Progenitor cell of endocrine pancreas (in vitro differentiated cells): ENCODE measurements at regions not wholly inside any gene's neighbourhood (a gene's known extent, or its start where the extent isn't known, plus 50 kb on each side); places are given as distances from the start of the nearest gene placed in this dataset.

Source experiments
- DNase-seq: peaks from one replicate; pipeline ENCODE4 v3.0.0; 2021; ENCODE audit warnings: low spot score; ENCODE audit not compliant: unreplicated experiment
- H3K27ac Mint-ChIP-seq: 2 replicates; pipeline ENCODE4 v1.8.0; 2021; ENCODE audit warnings: mild to moderate bottlenecking, moderate library complexity, mixed read lengths
- H3K27me3 Mint-ChIP-seq: 2 replicates; pipeline ENCODE4 v1.8.0; 2021; ENCODE audit warnings: mixed read lengths
- H3K36me3 Mint-ChIP-seq: 2 replicates; pipeline ENCODE4 v1.8.0; 2022; ENCODE audit warnings: mixed read lengths; ENCODE audit not compliant: insufficient read depth
- H3K4me1 Mint-ChIP-seq: 2 replicates; pipeline ENCODE4 v1.8.0; 2021; ENCODE audit warnings: low read depth, mixed read lengths
- H3K4me3 Mint-ChIP-seq: 2 replicates; pipeline ENCODE4 v1.8.0; 2021; ENCODE audit warnings: low read depth, mild to moderate bottlenecking, moderate library complexity, mixed read lengths
- H3K9me3 Mint-ChIP-seq: 2 replicates; pipeline ENCODE4 v1.8.0; 2021; ENCODE audit warnings: low read depth, mixed read lengths
- TF ChIP-seq, protein P1 (sequence below): fragments of 200-600 bp; sonication (generic); IDR thresholded peaks from one replicate; pipeline ENCODE4 v1.5.0; 2021; ENCODE audit warnings: antibody characterized with exemption, mild to moderate bottlenecking; ENCODE audit not compliant: unreplicated experiment

DNA sequence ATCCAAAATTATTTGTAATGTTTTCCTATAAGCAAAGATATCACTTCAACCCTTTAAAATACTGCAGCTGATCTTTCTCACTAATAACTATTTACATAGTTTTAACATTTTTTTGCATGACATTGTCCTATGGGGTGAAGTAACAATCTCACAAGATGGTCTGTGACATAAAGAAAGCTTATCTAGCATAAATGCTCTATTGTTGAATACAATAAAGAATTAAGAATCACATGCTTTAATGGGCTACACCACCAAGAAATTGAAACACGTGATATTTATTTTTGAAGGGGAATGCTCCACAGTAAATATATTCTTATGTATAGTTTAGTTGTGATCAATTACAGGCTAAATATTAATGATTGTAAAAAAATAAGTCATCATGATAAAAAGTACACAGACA, 441.1 kb downstream of the PTH2R start:
- Mint-ChIP-seq H3K27me3 (no peaks in the 10 kb centered on the region), H3K9me3 (peaks cover 15% of the 10 kb centered on the region), H3K27ac (no peak overlapping the region), H3K4me1 (no peaks in the 10 kb centered on the region), H3K4me3 (no peak overlapping the region), H3K36me3 (peaks cover 1% of the 10 kb centered on the region)
- TF ChIP-seq, protein P1, sequence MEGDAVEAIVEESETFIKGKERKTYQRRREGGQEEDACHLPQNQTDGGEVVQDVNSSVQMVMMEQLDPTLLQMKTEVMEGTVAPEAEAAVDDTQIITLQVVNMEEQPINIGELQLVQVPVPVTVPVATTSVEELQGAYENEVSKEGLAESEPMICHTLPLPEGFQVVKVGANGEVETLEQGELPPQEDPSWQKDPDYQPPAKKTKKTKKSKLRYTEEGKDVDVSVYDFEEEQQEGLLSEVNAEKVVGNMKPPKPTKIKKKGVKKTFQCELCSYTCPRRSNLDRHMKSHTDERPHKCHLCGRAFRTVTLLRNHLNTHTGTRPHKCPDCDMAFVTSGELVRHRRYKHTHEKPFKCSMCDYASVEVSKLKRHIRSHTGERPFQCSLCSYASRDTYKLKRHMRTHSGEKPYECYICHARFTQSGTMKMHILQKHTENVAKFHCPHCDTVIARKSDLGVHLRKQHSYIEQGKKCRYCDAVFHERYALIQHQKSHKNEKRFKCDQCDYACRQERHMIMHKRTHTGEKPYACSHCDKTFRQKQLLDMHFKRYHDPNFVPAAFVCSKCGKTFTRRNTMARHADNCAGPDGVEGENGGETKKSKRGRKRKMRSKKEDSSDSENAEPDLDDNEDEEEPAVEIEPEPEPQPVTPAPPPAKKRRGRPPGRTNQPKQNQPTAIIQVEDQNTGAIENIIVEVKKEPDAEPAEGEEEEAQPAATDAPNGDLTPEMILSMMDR = no peak
- DNase-seq = no peak

DNA sequence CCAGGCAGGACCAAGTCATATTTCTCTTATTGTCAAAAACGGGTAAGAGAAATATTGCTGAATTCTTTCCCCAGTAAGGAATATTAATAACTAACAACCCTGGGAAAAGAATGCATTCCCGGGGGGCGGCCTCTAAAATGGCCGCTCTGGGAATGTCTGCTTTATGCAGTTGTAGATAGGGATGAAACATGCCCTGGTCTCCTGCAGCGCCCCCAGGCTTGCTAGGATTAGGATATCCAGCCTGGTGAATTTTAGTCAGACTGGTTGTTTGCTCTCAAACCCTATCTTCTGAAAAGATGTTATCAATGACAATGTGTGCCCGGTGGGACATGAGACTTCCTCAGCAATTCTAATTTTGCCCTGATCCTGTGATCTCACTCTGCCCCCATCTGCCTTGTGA, 448.1 kb downstream of the PTH2R start:
- no peak overlapping the region for H3K27ac Mint-ChIP-seq
- TF ChIP-seq, protein P1 = no peak
- H3K9me3 Mint-ChIP-seq = peaks cover 35% of the 10 kb centered on the region
- H3K27me3 Mint-ChIP-seq = no peaks in the 10 kb centered on the region
- no peak overlapping the region for H3K4me3 Mint-ChIP-seq
- H3K36me3 Mint-ChIP-seq = peaks cover 5% of the 10 kb centered on the region
- no peaks in the 10 kb centered on the region for H3K4me1 Mint-ChIP-seq
- no peak for DNase-seq

- TF ChIP-seq, protein P1 = no peak
- DNase-seq = no peak
- no peaks in the 10 kb centered on the region for H3K36me3 Mint-ChIP-seq
- H3K4me3 Mint-ChIP-seq = no peak overlapping the region
- H3K27ac Mint-ChIP-seq = no peak overlapping the region
- H3K27me3 Mint-ChIP-seq = no peaks in the 10 kb centered on the region
- H3K4me1 Mint-ChIP-seq = peaks cover 27% of the 10 kb centered on the region
- peaks cover 9% of the 10 kb centered on the region for H3K9me3 Mint-ChIP-seq
Measured at GRCh38 chr2:208867374-208867773, 460.8 kb downstream of the PTH2R start.

GRCh38 chr2:208872591-208872990, 466.0 kb downstream of the PTH2R start:
- no peak for DNase-seq
- TF ChIP-seq, protein P1 = no peak
- peak overlapping the region; percentile 60 for H3K27ac Mint-ChIP-seq
- no peak overlapping the region for H3K4me3 Mint-ChIP-seq
- peaks cover 34% of the 10 kb centered on the region for H3K4me1 Mint-ChIP-seq
- no peaks in the 10 kb centered on the region for H3K27me3 Mint-ChIP-seq
- peaks cover 4% of the 10 kb centered on the region for H3K36me3 Mint-ChIP-seq
- peaks cover 17% of the 10 kb centered on the region for H3K9me3 Mint-ChIP-seq

DNA sequence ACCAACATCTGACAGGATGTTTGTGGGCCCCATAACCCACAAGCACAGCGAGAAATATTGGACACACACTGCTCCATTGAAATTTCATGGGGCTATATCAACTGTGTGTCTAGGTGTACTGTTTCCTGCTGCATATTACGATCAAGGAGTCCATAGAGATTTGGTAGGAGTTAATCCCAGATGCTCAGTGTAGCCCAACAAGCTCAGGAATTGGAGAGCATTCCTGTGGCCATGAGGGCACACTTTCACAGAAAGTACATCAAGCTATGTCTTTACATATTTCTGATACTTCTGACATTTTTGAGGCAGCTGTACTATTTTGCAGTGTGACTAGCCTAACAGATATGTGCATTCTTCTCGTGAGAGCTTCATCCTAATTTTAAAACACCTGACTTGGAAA, 473.1 kb downstream of the PTH2R start:
- no peak overlapping the region for H3K4me3 Mint-ChIP-seq
- peaks cover 7% of the 10 kb centered on the region for H3K36me3 Mint-ChIP-seq
- H3K4me1 Mint-ChIP-seq = no peaks in the 10 kb centered on the region
- TF ChIP-seq, protein P1 = no peak
- DNase-seq = no peak
- peaks cover 13% of the 10 kb centered on the region for H3K9me3 Mint-ChIP-seq
- no peak overlapping the region for H3K27ac Mint-ChIP-seq
- H3K27me3 Mint-ChIP-seq = no peaks in the 10 kb centered on the region

GRCh38 chr2:208880171-208880570, 473.6 kb downstream of the PTH2R start:
- Mint-ChIP-seq H3K4me1 (no peaks in the 10 kb centered on the region), H3K36me3 (peaks cover 7% of the 10 kb centered on the region), H3K27me3 (no peaks in the 10 kb centered on the region), H3K27ac (no peak overlapping the region), H3K9me3 (peaks cover 13% of the 10 kb centered on the region), H3K4me3 (no peak overlapping the region)
- DNase-seq = no peak
- TF ChIP-seq, protein P1 = no peak
